K562 (cell line): ENCODE measurements at regions not wholly inside any gene's neighbourhood (a gene's known extent, or its start where the extent isn't known, plus 50 kb on each side); places are given as distances from the start of the nearest gene placed in this dataset.

Experiments
- GABPA ChIP-seq: fragments of 200-800 bp; sonication (Bioruptor generic); conservative IDR thresholded peaks from 2 replicates; pipeline ENCODE4 v1.6.1; 2016; ENCODE audit warnings: low read depth, missing genetic modification characterization, missing compliant biosample characterization
- HDGF ChIP-seq: fragments of 450-650 bp; IDR thresholded peaks from 2 replicates; pipeline ENCODE4 v1.6.1; 2016
- HNRNPLL ChIP-seq: fragments of 200-400 bp; formaldehyde crosslinking; IDR thresholded peaks from 2 replicates; pipeline ENCODE4 v1.6.1; 2017; ENCODE audit warnings: low read length, low read depth, mild to moderate bottlenecking; ENCODE audit not compliant: poor library complexity, severe bottlenecking
- MYNN ChIP-seq, 2 experiments: sonication (generic); formaldehyde crosslinking in 1 of 2; IDR thresholded peaks; 2 replicates each; pipeline versions ENCODE4 v1.5.0 to v1.6.1; 2016 to 2020; ENCODE audit warnings: antibody characterized with exemption in 1 of 2, missing genetic modification reagents in 1 of 2
- NRF1 ChIP-seq, 2 experiments: fragments of 450-650 bp; IDR thresholded peaks in 1 of 2; conservative IDR thresholded peaks in 1 of 2; 2 replicates each; pipeline ENCODE4 v1.6.1; 2014; ENCODE audit warnings: mild to moderate bottlenecking in 2 of 2
- RAD21 ChIP-seq, 2 experiments: fragments of 250-450 bp in 1 of 2; fragments of 450-650 bp in 1 of 2; sonication (Bioruptor Pico) in 1 of 2; formaldehyde crosslinking in 1 of 2; IDR thresholded peaks in 1 of 2; conservative IDR thresholded peaks in 1 of 2; 2 replicates each; pipeline versions ENCODE4 v1.4.0 to v1.8.0; 2020 to 2022; ENCODE audit warnings: mild to moderate bottlenecking in 2 of 2, moderate library complexity in 1 of 2
- ZFP36 ChIP-seq: fragments of 150-350 bp; IDR thresholded peaks from 2 replicates; pipeline ENCODE4 v1.6.1; 2018; ENCODE audit warnings: low read length, low read depth; ENCODE audit not compliant: partially characterized antibody
- ZNF217 ChIP-seq: sonication (generic); formaldehyde crosslinking; IDR thresholded peaks from 2 replicates; pipeline ENCODE4 v1.8.0; 2022; ENCODE audit warnings: mild to moderate bottlenecking, missing genetic modification reagents

DNA sequence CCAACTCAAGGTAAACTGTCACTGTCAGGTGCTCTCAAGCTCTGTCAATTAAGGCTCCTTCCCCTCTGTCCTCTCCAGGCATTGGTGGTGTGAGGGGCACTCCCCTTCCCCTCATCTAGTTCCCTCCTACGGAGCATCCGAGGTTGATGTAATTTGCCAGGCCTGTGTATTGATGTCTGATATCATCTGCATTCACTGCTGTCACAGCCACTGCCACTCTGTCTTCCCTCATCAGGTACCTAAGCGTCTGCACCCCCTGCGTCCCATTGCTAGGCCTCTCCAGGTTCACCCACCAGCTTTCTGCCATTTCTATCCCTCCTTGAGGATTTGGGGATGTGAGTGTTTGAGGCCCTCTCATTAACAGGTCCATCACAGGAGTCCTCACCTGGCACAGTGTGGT lies 50.0 kb upstream of the SYT13 start:
- TF ChIP-seq GABPA (no peak), ZNF217 (CRISPR knock-in tag) (no peak), ZFP36 (no peak), HNRNPLL (no peak), MYNN (IDR thresholded peaks at IDR 0.05) (no peak), MYNN (CRISPR knock-in tag; IDR thresholded peaks at IDR 0.05) (no peak), NRF1 (conservative IDR thresholded peaks at IDR 0.05 in 1 of 2, IDR thresholded peaks at IDR 0.05 in 1 of 2) (no peak), RAD21 (CRISPR knock-in tag; conservative IDR thresholded peaks at IDR 0.05 in 1 of 2, IDR thresholded peaks at IDR 0.05 in 1 of 2) (no peak), HDGF (no peak)
